ENCODE measurements at regions not wholly inside any gene's neighbourhood (a gene's known extent, or its start where the extent isn't known, plus 50 kb on each side); places are given as distances from the start of the nearest gene placed in this dataset.
"Not testable (repeated sequence)": the region's sequence is repeated elsewhere in the genome, so short reads cannot be mapped to it uniquely, and the experiment has no call there.

DNA sequence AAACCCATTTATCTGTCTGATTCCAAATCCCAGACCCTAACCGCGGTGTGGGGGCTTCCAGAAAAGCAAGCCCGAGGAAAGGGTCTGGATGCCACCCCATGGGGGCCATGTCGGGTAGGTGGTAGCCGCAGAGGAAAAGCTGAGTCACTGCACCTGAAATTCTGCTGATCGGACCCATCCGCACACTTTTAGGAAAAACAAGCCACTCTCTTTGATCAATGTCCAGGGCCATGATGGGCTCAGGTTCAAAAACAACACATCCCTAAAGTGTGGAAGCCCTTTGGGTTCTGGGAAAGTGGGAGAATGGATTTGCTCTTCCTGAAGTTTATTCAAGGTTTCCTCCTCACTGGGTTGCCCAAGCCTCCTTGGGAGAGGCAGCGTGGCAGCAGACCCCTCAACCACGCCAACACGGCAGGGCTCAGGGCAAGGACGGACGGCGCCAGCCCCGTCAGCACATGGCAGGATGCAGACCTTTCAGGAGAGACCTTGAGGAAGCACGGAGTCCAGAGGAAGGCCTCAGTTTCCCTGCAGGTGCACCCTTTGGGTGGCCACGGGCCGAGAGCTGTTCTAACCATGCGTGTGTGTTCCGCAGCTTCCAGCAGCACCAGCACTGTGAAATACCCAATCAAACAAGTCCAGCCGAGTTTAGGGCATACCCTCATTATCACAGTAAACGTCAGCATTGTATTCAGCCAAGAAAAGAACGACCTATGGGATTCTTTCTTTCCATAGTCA, 367.0 kb downstream of the FOXL1 start:
- DNase-seq, result no peak

GRCh38 chr16:86946396-86946795, 368.0 kb downstream of the FOXL1 start:
- no peak for DNase-seq

DNA sequence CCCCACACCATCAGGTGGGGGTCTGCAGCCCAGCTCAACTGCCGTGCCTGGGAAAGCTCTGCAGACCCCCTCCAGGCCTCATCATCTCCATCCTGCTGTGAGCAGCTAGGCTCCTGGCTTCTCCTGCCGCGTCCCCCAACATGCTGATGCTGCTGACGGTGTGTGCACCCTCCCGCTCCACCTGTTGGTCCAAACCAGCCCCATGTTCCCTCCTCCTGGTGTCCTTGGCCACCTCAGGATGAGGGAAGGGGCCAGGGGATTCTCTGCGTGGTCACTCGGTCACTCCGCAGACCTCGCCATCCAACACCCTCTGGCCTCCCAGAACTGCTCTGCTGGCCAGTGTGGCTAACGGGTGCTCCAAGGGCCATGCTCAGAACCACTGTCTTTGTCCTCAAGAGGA, 368.6 kb downstream of the FOXL1 start:
- no peak for DNase-seq

DNA sequence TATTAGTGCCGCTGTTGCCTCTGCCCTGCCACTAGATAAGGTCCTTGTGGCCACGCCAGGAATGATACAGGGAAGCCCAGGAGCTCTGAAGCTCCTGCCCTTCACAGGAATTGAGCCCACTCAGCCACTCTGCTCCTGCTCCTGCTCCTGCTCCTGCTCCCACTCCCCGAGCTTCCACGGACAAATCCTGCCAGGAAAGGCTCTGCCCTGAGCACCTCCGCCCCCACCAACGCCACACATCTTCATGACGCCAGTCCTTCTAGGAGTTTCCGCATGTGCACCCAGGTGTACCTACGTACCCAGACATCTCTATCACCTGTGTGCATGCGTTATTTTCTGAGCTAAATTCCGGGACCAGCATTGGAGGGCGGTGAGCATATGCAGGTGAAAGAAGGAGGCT, 369.1 kb downstream of the C16orf95 start:
- DNase-seq, result no peak

GRCh38 chr16:86949116-86949515, 368.1 kb downstream of the C16orf95 start:
- DNase-seq, result no peak

- DNase-seq, result no peak
These were observed 367.6 kb downstream of the C16orf95 start for GRCh38 chr16:86949630-86950029.

GRCh38 chr16:86951041-86951822, 366.0 kb downstream of the C16orf95 start:
- no peak for DNase-seq

- no peak for DNase-seq
These were observed 365.2 kb downstream of the C16orf95 start for GRCh38 chr16:86951831-86952598.

DNA sequence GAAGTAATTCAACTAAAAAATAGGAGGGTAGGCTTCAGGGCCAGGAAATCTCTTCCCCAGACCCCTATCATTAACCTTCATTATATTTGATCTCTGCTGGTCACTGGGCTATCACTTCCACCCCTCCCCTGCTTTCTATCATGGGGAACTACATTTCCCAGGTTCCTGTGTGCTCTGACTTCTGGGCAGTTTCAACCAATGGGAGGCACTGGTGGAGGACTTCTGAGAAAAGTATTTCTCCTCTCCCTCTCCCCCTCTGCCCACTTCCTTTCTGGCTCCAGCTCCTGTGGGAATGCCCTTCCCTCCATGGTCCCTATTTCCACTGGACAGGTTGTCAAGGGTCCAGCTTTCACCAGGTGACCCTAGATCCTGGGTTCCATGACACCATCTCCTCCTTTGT, 364.4 kb downstream of the C16orf95 start:
- DNase-seq, result no peak

GRCh38 chr16:86953631-86954391, 363.4 kb downstream of the C16orf95 start:
- DNase-seq, result no peak

DNA sequence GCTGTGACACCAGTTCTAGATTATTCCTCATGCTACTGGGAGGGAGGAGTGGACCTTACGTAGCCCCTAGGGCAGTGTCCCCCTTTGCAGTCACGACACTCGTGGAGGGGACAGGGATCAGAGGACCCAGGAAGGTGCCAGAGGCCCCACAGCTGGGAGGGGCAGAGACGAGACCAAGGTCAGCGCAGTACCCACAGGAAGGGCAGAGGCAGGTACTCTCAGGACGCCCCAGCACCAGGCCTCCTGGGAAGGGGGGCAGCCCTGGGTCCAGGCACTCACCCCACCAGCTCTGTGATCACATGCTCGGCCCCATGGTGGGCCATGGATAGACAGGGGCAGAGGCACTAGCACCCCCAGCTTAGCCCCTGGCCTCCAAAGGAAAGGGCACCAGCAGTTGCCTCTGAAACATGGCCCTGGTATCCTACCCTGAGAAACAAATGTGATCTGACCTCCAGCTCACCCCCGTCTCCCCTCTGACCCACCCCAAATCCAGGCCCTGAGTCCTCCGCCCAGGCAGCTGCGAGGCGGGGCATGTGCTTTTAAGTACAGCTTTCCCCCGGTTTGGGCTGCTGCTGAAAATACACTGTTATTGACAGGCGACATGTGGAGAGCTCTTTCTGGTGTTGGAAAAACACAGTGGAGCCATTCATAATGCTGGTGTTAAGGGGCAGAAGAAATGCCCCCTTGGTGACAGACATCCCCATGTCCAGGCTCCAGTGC, 361.9 kb downstream of the C16orf95 start:
- no peak for DNase-seq

DNA sequence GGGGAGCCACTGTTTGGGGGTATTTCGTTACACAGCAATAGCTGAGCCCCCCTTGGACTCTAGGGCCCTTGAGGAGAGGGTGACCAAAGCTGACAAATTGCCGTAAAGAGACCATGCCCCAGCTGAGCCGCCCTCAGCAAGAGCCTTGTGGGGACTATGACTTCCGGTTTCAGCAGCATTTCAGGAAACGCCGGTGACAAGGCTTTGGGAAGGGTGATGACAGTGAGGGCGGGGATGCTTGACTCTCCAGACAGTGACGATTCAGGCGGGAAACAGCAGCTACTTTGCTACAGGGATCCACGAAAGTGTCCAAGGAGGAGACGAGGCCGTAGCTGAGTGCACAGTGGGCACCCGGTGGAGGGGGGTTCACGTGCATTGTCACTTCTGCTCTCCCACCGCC, 360.8 kb downstream of the C16orf95 start:
- peak in 1 of 2 donors; percentile 4 for DNase-seq

DNA sequence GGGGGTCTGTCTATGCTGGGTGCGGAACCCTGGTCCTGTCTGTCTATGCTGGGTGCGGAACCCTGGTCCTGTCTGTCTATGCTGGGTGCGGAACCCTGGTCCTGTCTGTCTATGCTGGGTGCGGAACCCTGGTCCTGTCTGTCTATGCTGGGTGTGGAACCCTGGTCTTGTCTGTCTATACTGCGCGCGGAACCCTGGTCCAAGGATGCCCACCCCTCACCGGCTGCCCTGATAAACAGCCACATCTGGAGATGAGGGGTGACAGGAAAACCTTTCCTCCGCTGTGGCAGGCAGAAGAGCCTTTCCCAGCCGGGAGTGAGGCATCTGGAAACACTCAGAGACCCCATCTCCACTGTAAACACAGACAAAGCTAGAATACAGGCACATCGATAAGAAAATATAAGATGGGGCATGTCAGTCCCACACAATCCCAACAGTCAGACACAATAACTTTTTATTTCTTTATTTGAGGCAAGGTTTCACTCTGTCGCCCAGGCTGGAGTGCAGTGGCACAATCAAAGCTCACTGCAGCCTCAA, 359.5 kb downstream of the C16orf95 start:
- DNase-seq, result not testable (repeated sequence)

DNA sequence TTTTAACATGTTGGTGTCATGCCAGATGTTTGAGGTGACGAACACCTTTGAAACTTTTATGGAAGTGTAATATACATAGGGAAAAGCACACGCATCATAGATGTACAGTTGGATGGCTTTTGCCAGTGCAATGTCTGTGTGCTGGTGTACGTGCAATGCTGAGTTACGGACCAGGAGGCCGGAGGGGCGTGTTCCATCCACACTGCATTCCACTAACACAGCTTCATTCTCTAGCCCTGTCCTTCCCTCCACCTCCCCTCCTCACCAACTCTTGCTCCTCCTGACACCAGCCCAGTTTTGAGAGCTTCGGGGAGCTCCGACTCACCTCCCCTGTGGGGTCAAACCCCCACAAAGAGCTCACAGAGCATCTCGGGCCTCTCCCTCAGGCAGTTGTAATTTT, 358.8 kb downstream of the C16orf95 start:
- DNase-seq, result no peak

GRCh38 chr16:86959091-86959651, 358.0 kb downstream of the C16orf95 start:
- DNase-seq, result no peak

DNA sequence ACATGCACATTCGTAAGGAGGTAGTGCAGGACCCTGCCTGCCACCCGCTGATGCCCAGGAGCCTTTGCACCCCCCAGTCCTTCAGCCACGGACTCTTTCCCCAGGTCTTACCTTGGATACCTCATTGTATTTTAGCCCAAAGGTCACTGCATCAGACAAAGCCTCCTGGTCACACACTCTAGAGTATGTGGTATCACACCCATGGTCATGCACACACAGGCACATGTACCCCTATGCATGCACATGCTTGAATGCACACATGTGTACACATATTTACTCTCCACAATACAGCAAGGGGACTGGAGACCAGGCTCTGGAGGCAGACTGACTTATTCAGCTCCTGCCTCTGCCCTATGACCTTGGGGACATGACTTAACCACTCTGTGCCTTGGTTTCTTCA, 357.5 kb downstream of the C16orf95 start:
- DNase-seq, result no peak

DNA sequence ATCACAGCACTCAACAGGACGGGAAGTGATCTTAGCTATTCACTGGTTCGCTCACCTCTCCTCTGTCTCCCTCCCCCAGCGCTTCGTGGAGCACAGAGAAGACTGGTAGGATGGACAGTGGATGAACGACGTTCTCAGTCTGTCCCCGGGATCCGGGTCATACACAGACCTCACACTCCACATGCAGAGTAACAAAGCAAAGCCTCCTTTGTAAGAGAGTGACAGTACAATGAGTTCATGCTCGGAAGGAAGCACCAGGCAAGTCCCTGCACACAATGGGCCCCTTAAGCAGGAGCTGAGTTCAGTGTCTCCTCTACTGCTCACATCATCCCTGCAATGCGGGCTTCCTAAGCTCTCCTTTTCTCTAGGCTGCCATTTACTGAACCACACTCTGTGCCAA, 356.9 kb downstream of the C16orf95 start:
- no peak for DNase-seq

- DNase-seq, result no peak
These were observed 356.0 kb downstream of the C16orf95 start for GRCh38 chr16:86961171-86961601.

- DNase-seq, result no peak
These were observed 354.9 kb downstream of the C16orf95 start for GRCh38 chr16:86962259-86962658.

- no peak for DNase-seq
These were observed 354.3 kb downstream of the C16orf95 start for GRCh38 chr16:86962913-86963312.
